Mucosa of rectum (tissue), 2 donors: ENCODE measurements at regions not wholly inside any gene's neighbourhood (a gene's known extent, or its start where the extent isn't known, plus 50 kb on each side); places are given as distances from the start of the nearest gene placed in this dataset.

Experiments used
- H3K27ac ChIP-seq, 2 donors: one replicate each; pipeline ENCODE4 v1.7.0; 2013; ENCODE audit warnings: inconsistent platforms in 2 of 2, low read depth in 2 of 2, low read length in 2 of 2
- H3K27me3 ChIP-seq, 2 donors: one replicate each; pipeline ENCODE4 v1.7.0; 2013; ENCODE audit warnings: low read length in 2 of 2; ENCODE audit not compliant: control insufficient read depth in 2 of 2, insufficient read depth in 2 of 2
- H3K36me3 ChIP-seq, 2 donors: one replicate each; pipeline ENCODE4 v1.7.0; 2013; ENCODE audit warnings: low read length in 2 of 2; ENCODE audit not compliant: control insufficient read depth in 2 of 2, insufficient read depth in 2 of 2
- H3K4me1 ChIP-seq, 2 donors: one replicate each; pipeline ENCODE4 v1.7.0; 2013; ENCODE audit warnings: low read length in 2 of 2, mild to moderate bottlenecking in 1 of 2; ENCODE audit not compliant: control insufficient read depth in 2 of 2, insufficient read depth in 2 of 2
- H3K4me3 ChIP-seq, 2 donors: one replicate each; pipeline ENCODE4 v1.7.0; 2013; ENCODE audit warnings: low read length in 2 of 2
- H3K9ac ChIP-seq, 2 donors: one replicate each; pipeline ENCODE4 v1.7.0; 2013; ENCODE audit warnings: low read length in 2 of 2, low read depth in 1 of 2, mild to moderate bottlenecking in 1 of 2
- H3K9me3 ChIP-seq, 2 donors: one replicate each; pipeline ENCODE4 v1.7.0; 2013; ENCODE audit warnings: low read length in 2 of 2; ENCODE audit not compliant: control insufficient read depth in 2 of 2
- donor health status: healthy.
- donor health status: Normal muscosa, but diverticular disease.

GRCh38 chr7:28290496-28290895, 109.9 kb upstream of the JAZF1 start:
- no peaks in the 10 kb centered on the region for H3K27me3 ChIP-seq
- no peak overlapping the region for H3K27ac ChIP-seq
- H3K4me1 ChIP-seq, result no peaks in the 10 kb centered on the region
- no peak overlapping the region for H3K4me3 ChIP-seq
- H3K9me3 ChIP-seq, result no peaks in the 10 kb centered on the region
- H3K9ac ChIP-seq, result no peak overlapping the region
- no peaks in the 10 kb centered on the region for H3K36me3 ChIP-seq

DNA sequence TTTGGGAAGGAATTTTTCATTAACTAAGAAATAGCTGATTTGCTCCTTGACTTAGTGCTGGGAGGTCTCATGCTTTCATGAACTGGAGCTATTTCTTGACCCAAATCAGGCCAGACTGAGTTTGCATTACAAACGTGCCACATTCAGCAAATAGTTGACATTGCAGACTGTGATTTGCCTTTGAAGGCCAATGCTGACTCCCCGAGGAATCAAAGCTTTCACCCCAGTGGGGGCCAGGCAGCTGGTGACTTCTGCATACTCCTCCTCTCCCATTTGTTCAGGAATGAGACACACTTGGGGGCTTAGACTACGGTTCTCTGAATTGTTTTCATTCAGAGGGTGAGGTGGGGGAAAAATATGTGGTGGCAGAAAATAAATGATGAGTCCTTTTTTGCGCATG, 111.0 kb upstream of the JAZF1 start:
- Histone ChIP-seq H3K36me3 (no peaks in the 10 kb centered on the region), H3K27ac (no peak overlapping the region), H3K9me3 (no peaks in the 10 kb centered on the region), H3K4me1 (no peaks in the 10 kb centered on the region), H3K4me3 (no peak overlapping the region), H3K27me3 (no peaks in the 10 kb centered on the region), H3K9ac (no peak overlapping the region)

GRCh38 chr7:28292834-28293526, 112.4 kb upstream of the JAZF1 start:
- Histone ChIP-seq H3K4me3 (no peak overlapping the region), H3K4me1 (no peaks in the 10 kb centered on the region), H3K27ac (no peak overlapping the region), H3K9me3 (no peaks in the 10 kb centered on the region), H3K27me3 (no peaks in the 10 kb centered on the region), H3K36me3 (no peaks in the 10 kb centered on the region), H3K9ac (no peak overlapping the region)

- H3K9me3 ChIP-seq, result no peaks in the 10 kb centered on the region
- no peak overlapping the region for H3K27ac ChIP-seq
- no peaks in the 10 kb centered on the region for H3K36me3 ChIP-seq
- H3K9ac ChIP-seq, result no peak overlapping the region
- no peak overlapping the region for H3K4me3 ChIP-seq
- H3K4me1 ChIP-seq, result no peaks in the 10 kb centered on the region
- H3K27me3 ChIP-seq, result no peaks in the 10 kb centered on the region
Measured at GRCh38 chr7:28293527-28293835, 112.9 kb upstream of the JAZF1 start.

GRCh38 chr7:28296571-28297483, 115.5 kb upstream of the CREB5 start:
- no peaks in the 10 kb centered on the region for H3K4me1 ChIP-seq
- no peak overlapping the region for H3K9ac ChIP-seq
- no peaks in the 10 kb centered on the region for H3K36me3 ChIP-seq
- no peak overlapping the region for H3K27ac ChIP-seq
- no peaks in the 10 kb centered on the region for H3K9me3 ChIP-seq
- no peak overlapping the region for H3K4me3 ChIP-seq
- no peaks in the 10 kb centered on the region for H3K27me3 ChIP-seq

DNA sequence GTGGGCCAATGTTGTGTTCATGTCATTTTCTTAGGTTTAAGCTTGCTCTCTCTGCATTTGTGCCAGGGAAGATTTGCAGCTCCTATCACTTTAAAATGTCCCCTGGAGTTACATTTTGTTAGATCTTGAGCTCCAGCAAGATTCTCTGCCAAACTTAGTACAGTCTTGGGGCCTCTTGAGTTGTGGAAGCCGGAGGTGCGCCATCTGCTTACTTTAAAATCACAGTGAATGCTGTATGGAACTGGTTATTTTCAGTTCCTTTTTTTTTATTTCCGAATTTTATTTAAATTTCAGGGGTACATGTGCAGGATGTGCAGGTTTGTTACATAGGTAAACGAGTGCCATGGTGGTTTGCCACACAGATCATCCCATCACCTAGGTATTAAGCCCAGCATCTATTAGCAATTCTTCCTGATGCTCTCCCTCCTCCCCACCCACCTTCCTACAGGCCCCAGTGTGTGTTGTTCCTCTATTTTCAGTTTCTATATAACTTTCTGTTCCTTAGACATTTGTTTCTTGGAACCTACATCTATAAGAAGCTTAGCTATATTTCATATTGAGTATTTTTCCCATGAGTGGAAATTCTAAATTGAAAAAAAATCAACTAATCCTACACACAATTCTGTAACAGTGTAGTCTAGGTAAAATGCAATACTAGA, 114.4 kb upstream of the CREB5 start:
- Histone ChIP-seq H3K36me3 (no peaks in the 10 kb centered on the region), H3K27me3 (no peaks in the 10 kb centered on the region), H3K4me3 (no peak overlapping the region), H3K9ac (no peak overlapping the region), H3K9me3 (no peaks in the 10 kb centered on the region), H3K4me1 (no peaks in the 10 kb centered on the region), H3K27ac (no peak overlapping the region)

- no peak overlapping the region for H3K27ac ChIP-seq
- no peak overlapping the region for H3K4me3 ChIP-seq
- H3K9ac ChIP-seq, result no peak overlapping the region
- H3K9me3 ChIP-seq, result no peaks in the 10 kb centered on the region
- H3K4me1 ChIP-seq, result no peaks in the 10 kb centered on the region
- no peaks in the 10 kb centered on the region for H3K27me3 ChIP-seq
- H3K36me3 ChIP-seq, result no peaks in the 10 kb centered on the region
Measured at GRCh38 chr7:28298870-28299518, 113.3 kb upstream of the CREB5 start.

DNA sequence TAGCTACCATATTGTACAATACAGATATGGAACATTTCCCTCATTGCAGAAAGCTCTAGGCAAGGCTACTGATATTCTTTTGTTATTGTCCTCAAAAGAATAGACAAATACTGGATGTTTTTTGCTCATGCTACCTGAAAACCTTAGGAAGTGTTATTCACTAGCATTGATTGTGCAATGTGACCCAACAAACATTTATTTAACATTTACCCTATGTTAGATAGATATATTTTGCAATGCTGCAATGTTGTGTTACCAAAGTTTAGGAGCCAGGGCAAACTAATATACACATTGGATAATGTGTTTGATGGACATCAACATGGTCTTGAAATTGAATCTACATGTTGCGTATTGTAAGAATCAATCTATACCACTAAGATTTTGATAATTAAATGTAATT, 112.8 kb upstream of the CREB5 start:
- Histone ChIP-seq H3K27ac (no peak overlapping the region), H3K4me3 (no peak overlapping the region), H3K4me1 (no peaks in the 10 kb centered on the region), H3K9me3 (no peaks in the 10 kb centered on the region), H3K27me3 (no peaks in the 10 kb centered on the region), H3K36me3 (no peaks in the 10 kb centered on the region), H3K9ac (no peak overlapping the region)

DNA sequence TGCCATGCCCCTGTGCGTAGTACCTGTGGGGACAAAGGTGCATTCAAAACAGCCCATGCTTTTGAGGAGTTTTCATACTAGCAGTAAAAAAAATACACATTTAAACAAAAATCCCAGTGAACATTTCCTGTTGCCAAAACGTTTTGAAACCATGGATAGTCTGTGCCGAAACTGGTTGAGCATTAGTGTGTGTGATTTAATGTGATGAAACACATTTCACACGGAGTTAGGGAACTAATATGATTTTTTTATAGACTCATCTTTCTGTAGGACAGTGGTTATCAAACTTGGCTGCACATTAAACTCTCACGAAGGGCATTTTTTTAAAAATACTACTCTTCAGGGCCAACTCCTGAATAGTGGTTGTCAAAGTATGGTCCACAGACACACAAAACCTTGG, 111.8 kb upstream of the CREB5 start:
- Histone ChIP-seq H3K9ac (no peak overlapping the region), H3K27ac (no peak overlapping the region), H3K27me3 (no peaks in the 10 kb centered on the region), H3K9me3 (no peaks in the 10 kb centered on the region), H3K4me3 (no peak overlapping the region), H3K36me3 (no peaks in the 10 kb centered on the region), H3K4me1 (no peaks in the 10 kb centered on the region)

DNA sequence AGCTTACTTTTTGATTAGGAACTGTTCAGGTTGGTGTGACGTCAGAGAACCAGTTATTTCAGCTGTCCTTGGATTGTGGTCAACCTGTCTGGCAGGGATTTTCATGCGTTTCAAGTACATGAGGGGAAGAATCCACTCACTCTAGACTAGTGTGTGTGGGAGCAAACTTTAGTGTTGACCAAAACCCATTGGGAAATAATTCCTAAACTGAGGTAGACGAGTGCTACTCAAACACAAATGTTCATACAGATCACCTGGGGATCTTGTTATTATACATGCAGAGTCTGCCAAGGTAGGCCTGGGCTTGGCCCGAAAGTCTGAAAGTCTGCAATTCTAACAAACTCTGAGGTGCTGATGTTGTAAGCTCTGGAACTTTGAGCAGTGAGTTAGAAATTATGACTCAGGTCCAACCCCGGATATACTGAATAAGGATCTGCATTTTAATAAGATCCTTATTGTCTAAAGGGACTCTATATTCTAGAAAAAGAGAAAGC, 111.1 kb upstream of the CREB5 start:
- Histone ChIP-seq H3K27me3 (no peaks in the 10 kb centered on the region), H3K4me3 (no peak overlapping the region), H3K9ac (no peak overlapping the region), H3K9me3 (no peaks in the 10 kb centered on the region), H3K36me3 (no peaks in the 10 kb centered on the region), H3K4me1 (no peaks in the 10 kb centered on the region), H3K27ac (no peak overlapping the region)
